ENCODE measurements at regions not wholly inside any gene's neighbourhood (a gene's known extent, or its start where the extent isn't known, plus 50 kb on each side); places are given as distances from the start of the nearest gene placed in this dataset.

- H3K9me3 ChIP-seq (ENCODE audit: control insufficient read depth, insufficient read depth, low read length) = no peaks in the 10 kb centered on the region
- ChIA-PET POLR2A (no interaction called here), CTCF (interaction anchor here (0.6 to 1.2 kb wide), 2 partner anchors 34 to 522 kb away, joined by 3 to 4 read pairs; no protein-coding TSS in a partner anchor)
- H3K4me3 ChIP-seq (ENCODE audit: low read depth, low read length) = no peak overlapping the region
- H3K27ac ChIP-seq (ENCODE audit: low read depth, low read length) = no peak overlapping the region
- no peak for DNase-seq (ENCODE audit: low read depth, low spot score)
- TF ChIP-seq, protein P1, sequence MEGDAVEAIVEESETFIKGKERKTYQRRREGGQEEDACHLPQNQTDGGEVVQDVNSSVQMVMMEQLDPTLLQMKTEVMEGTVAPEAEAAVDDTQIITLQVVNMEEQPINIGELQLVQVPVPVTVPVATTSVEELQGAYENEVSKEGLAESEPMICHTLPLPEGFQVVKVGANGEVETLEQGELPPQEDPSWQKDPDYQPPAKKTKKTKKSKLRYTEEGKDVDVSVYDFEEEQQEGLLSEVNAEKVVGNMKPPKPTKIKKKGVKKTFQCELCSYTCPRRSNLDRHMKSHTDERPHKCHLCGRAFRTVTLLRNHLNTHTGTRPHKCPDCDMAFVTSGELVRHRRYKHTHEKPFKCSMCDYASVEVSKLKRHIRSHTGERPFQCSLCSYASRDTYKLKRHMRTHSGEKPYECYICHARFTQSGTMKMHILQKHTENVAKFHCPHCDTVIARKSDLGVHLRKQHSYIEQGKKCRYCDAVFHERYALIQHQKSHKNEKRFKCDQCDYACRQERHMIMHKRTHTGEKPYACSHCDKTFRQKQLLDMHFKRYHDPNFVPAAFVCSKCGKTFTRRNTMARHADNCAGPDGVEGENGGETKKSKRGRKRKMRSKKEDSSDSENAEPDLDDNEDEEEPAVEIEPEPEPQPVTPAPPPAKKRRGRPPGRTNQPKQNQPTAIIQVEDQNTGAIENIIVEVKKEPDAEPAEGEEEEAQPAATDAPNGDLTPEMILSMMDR (IDR thresholded peaks at IDR 0.05; ENCODE audit: low read depth, low read length) = no peak
- peaks cover 7% of the 10 kb centered on the region for H3K27me3 ChIP-seq (ENCODE audit: control insufficient read depth, insufficient read depth, low read length)
Observed at GRCh38 chr3:107892955-107893624, 197.7 kb downstream of the CD47 start.

DNA sequence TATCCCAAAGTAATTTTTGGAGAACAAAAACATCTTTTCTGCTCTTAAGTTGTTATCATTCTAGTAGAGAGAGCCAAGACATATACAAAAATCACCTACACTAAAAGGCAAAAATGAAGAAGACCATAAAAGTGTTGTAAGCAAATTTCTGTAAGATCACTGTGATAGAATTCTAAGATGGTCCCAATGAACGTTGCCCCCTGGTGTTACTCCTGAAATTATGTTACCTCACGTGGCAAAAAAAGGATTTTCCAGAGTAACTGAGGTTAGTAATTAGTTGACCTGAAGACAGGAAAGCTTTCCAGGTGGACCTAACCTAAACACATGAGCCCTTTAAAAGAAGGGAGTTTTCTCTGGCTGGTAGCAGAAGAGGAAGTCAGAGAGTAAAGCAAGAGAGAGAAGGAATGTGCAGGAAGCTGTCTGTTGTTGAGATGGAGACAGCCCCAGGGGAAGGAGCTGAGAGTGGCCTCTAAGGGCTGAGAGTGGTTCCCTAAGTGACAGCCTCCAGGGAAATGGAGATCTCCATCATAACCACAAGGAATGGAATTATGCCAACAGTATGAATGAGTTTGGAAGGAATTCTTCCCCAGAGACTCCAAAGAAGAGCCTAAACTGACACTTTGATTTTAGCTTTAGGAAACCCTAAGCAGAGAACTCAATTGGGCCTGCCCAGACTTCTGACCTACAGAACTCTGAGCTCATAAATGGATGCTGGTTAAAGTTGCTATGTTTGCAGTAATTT is 205.9 kb downstream of the CD47 start:
- POLR2A ChIA-PET = no interaction called here

DNA sequence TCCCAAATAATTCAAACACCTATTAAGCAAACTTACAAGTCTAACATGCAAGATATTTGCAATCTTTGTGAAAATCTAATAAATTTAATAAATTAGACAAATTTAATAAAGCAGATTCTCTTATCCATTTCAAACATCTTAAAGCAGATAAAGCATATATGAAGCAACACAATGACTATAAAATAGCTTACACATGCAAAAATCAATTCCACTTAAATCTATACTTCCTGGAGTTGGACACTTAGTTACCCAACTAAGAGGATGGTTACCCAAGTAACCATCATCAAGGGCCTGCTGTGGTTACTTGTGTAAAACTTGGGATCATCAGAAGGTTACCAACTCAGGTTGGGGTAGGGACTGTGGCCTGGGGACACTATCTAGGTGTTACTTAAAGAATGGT is 206.8 kb downstream of the CD47 start:
- Histone ChIP-seq H3K27ac (ENCODE audit: low read depth, low read length) (no peak overlapping the region), H3K4me3 (ENCODE audit: low read depth, low read length) (no peak overlapping the region), H3K9me3 (ENCODE audit: control insufficient read depth, insufficient read depth, low read length) (no peaks in the 10 kb centered on the region), H3K27me3 (ENCODE audit: control insufficient read depth, insufficient read depth, low read length) (no peaks in the 10 kb centered on the region)
- CTCF ChIA-PET = interaction anchor here (0.5 to 2.1 kb wide), 8 partner anchors 11 to 1554 kb away, joined by 3 to 10 read pairs (median 4); no protein-coding TSS in a partner anchor
- TF ChIP-seq, protein P1 (IDR thresholded peaks at IDR 0.05; ENCODE audit: low read depth, low read length) = no peak
- DNase-seq (ENCODE audit: low read depth, low spot score) = no peak
- POLR2A ChIA-PET = no interaction called here

More for the DNA sequence above, 205.9 kb downstream of the CD47 start:
- Histone ChIP-seq H3K9me3 (ENCODE audit: control insufficient read depth, insufficient read depth, low read length) (no peaks in the 10 kb centered on the region), H3K27me3 (ENCODE audit: control insufficient read depth, insufficient read depth, low read length) (no peaks in the 10 kb centered on the region), H3K4me3 (ENCODE audit: low read depth, low read length) (no peak overlapping the region), H3K27ac (ENCODE audit: low read depth, low read length) (no peak overlapping the region)
- CTCF ChIA-PET = interaction anchor here (0.5 to 2.1 kb wide), 13 partner anchors 11 to 1555 kb away, joined by 3 to 10 read pairs (median 3); no protein-coding TSS in a partner anchor
- TF ChIP-seq, protein P1 (IDR thresholded peaks at IDR 0.05; ENCODE audit: low read depth, low read length) = peak; percentile 46
- DNase-seq (ENCODE audit: low read depth, low spot score) = peak; percentile 10

DNA sequence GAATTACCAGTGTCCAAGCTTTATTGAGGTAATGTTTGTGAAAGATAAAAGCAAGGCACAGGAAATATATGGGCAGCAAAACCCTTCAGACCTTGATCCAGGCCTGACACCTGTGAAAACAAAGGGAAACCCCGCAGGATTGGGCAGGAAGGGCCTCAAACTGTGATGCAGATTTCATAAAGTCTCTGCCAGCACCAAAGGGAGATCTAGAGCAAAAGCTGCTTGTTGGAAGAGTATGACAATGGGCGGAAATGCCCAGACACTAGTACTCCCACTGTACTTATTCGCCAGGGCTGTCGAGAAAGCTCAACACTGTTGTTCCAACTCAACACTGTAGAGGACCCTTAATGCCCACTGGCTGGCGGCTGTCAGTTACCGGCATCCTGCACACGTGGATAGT is 207.9 kb downstream of the CD47 start:
- CTCF ChIA-PET = interaction anchor here (0.7 to 1.6 kb wide), 3 partner anchors 10 to 373 kb away, joined by 3 to 4 read pairs (median 3); no protein-coding TSS in a partner anchor
- Histone ChIP-seq H3K27ac (ENCODE audit: low read depth, low read length) (no peak overlapping the region), H3K27me3 (ENCODE audit: control insufficient read depth, insufficient read depth, low read length) (no peaks in the 10 kb centered on the region), H3K9me3 (ENCODE audit: control insufficient read depth, insufficient read depth, low read length) (no peaks in the 10 kb centered on the region), H3K4me3 (ENCODE audit: low read depth, low read length) (no peak overlapping the region)
- DNase-seq (ENCODE audit: low read depth, low spot score) = no peak
- TF ChIP-seq, protein P1 (IDR thresholded peaks at IDR 0.05; ENCODE audit: low read depth, low read length) = no peak
- POLR2A ChIA-PET = no interaction called here

DNA sequence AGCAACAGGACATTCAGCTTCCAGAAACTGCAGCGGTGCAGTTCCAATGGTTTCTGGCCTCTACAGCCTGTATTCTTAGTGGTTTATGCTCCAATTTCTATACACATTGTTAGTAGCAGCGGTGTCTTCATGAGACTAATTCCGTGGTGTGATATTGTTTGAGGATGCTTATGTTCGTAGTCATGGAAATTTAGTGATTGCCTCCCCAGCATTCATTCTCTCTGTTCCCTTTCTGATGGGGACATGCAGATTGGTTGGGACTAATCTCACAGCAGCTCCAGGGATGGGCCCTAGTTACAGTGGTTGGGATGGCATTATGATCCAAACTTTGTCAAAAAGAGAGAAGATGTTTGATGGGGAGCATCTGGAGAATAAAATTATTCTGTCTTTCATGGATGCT is 208.6 kb downstream of the CD47 start:
- ChIA-PET POLR2A (no interaction called here), CTCF (interaction anchor here (0.7 to 2.1 kb wide), 4 partner anchors 10 to 372 kb away, joined by 3 to 5 read pairs (median 4); no protein-coding TSS in a partner anchor)
- TF ChIP-seq, protein P1 (IDR thresholded peaks at IDR 0.05; ENCODE audit: low read depth, low read length) = no peak
- H3K4me3 ChIP-seq (ENCODE audit: low read depth, low read length) = no peak overlapping the region
- no peak for DNase-seq (ENCODE audit: low read depth, low spot score)
- no peaks in the 10 kb centered on the region for H3K27me3 ChIP-seq (ENCODE audit: control insufficient read depth, insufficient read depth, low read length)
- H3K9me3 ChIP-seq (ENCODE audit: control insufficient read depth, insufficient read depth, low read length) = no peaks in the 10 kb centered on the region
- no peak overlapping the region for H3K27ac ChIP-seq (ENCODE audit: low read depth, low read length)

Measured in AG04450 (cell line).